HEK293 (cell line): ENCODE measurements at regions not wholly inside any gene's neighbourhood (a gene's known extent, or its start where the extent isn't known, plus 50 kb on each side); places are given as distances from the start of the nearest gene placed in this dataset.
"Not testable (repeated sequence)": the region's sequence is repeated elsewhere in the genome, so short reads cannot be mapped to it uniquely, and the experiment has no call there.

ENCODE experiments used
- CTCF ChIA-PET: fragments of 350-600 bp; formaldehyde crosslinking; extraction: SDS; loops from one replicate; lab custom pipeline; 2021; ENCODE audit warnings: antibody characterized with exemption; lab: Yijun Ruan, JAX
- POLR2A ChIA-PET: fragments of 300-600 bp; formaldehyde crosslinking; extraction: SDS; loops from one replicate; lab custom pipeline; 2020; ENCODE audit warnings: antibody characterized with exemption, inconsistent platforms; lab: Yijun Ruan, JAX
- H3K27ac ChIP-seq: fragments of 200-500 bp; sonication (Bioruptor generic); 2 replicates; pipeline ENCODE4 v1.5.1; 2014; ENCODE audit warnings: low read depth, low read length, control low read depth, inconsistent platforms; ENCODE audit errors: extremely low read depth
- H3K36me3 ChIP-seq, 2 experiments: fragments of 200-500 bp in 1 of 2; sonication (Bioruptor generic) in 1 of 2; 1 replicate in 1 of 2; 2 replicates in 1 of 2; pipeline ENCODE4 v1.5.1; 2014 to 2017; ENCODE audit warnings: inconsistent platforms in 2 of 2, low read length in 2 of 2; ENCODE audit not compliant: control insufficient read depth in 2 of 2, insufficient read depth in 1 of 2
- H3K4me1 ChIP-seq: fragments of 200-500 bp; sonication (Bioruptor generic); 2 replicates; pipeline ENCODE4 v1.5.1; 2014; ENCODE audit warnings: mild to moderate bottlenecking, low read length, inconsistent platforms; ENCODE audit not compliant: control insufficient read depth, insufficient read depth
- H3K4me3 ChIP-seq: 2 replicates; pipeline ENCODE4 v1.5.1; 2011; ENCODE audit warnings: low read depth, mild to moderate bottlenecking, control low read depth, low read length, moderate library complexity
- H3K9me3 ChIP-seq: fragments of 200-500 bp; sonication (Bioruptor generic); 2 replicates; pipeline ENCODE4 v1.5.1; 2014; ENCODE audit warnings: low read depth, low read length, inconsistent platforms; ENCODE audit not compliant: control insufficient read depth, insufficient read depth
- ATF2 ChIP-seq: fragments of 450-650 bp; formaldehyde crosslinking; IDR thresholded peaks from 2 replicates; pipeline ENCODE4 v1.5.1; 2016; ENCODE audit warnings: missing biosample characterization, missing genetic modification characterization, low read depth
- FEZF1 ChIP-seq: fragments of 450-650 bp; formaldehyde crosslinking; IDR thresholded peaks from 2 replicates; pipeline ENCODE4 v1.5.1; 2016; ENCODE audit warnings: missing biosample characterization, missing genetic modification characterization
- REST ChIP-seq: fragments of 450-650 bp; formaldehyde crosslinking; IDR thresholded peaks from 2 replicates; pipeline ENCODE4 v1.5.1; 2016; ENCODE audit warnings: missing biosample characterization, missing genetic modification characterization
- SCRT1 ChIP-seq: fragments of 450-650 bp; formaldehyde crosslinking; IDR thresholded peaks from 2 replicates; pipeline ENCODE4 v1.5.1; 2016; ENCODE audit warnings: missing biosample characterization, missing genetic modification characterization, borderline replicate concordance
- ZBTB6 ChIP-seq: fragments of 450-650 bp; formaldehyde crosslinking; IDR thresholded peaks from 2 replicates; pipeline ENCODE4 v1.5.1; 2017; ENCODE audit warnings: missing biosample characterization, missing genetic modification characterization
- ZNF140 ChIP-seq: fragments of 450-650 bp; formaldehyde crosslinking; IDR thresholded peaks from 2 replicates; pipeline ENCODE4 v1.5.1; 2016; ENCODE audit warnings: missing biosample characterization, missing genetic modification characterization
- ZNF24 ChIP-seq: fragments of 450-650 bp; formaldehyde crosslinking; IDR thresholded peaks from 2 replicates; pipeline ENCODE4 v1.5.1; 2016; ENCODE audit warnings: missing biosample characterization, missing genetic modification characterization
- ZNF449 ChIP-seq: fragments of 450-650 bp; formaldehyde crosslinking; IDR thresholded peaks from 2 replicates; pipeline ENCODE4 v1.5.1; 2017; ENCODE audit warnings: missing biosample characterization, mild to moderate bottlenecking, missing genetic modification characterization, moderate library complexity
- ZNF501 ChIP-seq: fragments of 450-650 bp; formaldehyde crosslinking; IDR thresholded peaks from 2 replicates; pipeline ENCODE4 v1.5.1; 2016; ENCODE audit warnings: missing biosample characterization, missing genetic modification characterization
- ZNF549 ChIP-seq: fragments of 450-650 bp; IDR thresholded peaks from 2 replicates; pipeline ENCODE4 v1.5.1; 2018; ENCODE audit warnings: missing biosample characterization, missing genetic modification characterization, mild to moderate bottlenecking, inconsistent platforms, moderate library complexity
- ZNF561 ChIP-seq: fragments of 450-650 bp; IDR thresholded peaks from 2 replicates; pipeline ENCODE4 v1.5.1; 2018; ENCODE audit warnings: missing biosample characterization, missing genetic modification characterization, borderline replicate concordance
- ZNF571 ChIP-seq: fragments of 450-650 bp; formaldehyde crosslinking; IDR thresholded peaks from 2 replicates; pipeline ENCODE4 v1.5.0; 2017; ENCODE audit warnings: missing biosample characterization, missing genetic modification characterization
- ZNF654 ChIP-seq: fragments of 450-650 bp; formaldehyde crosslinking; IDR thresholded peaks from 2 replicates; pipeline ENCODE4 v1.5.1; 2016; ENCODE audit warnings: low read depth, missing biosample characterization, missing genetic modification characterization
- ZNF677 ChIP-seq: fragments of 450-650 bp; IDR thresholded peaks from 2 replicates; pipeline ENCODE4 v1.5.0; 2018; ENCODE audit warnings: missing biosample characterization, mild to moderate bottlenecking, missing genetic modification characterization, moderate library complexity
- ZNF692 ChIP-seq: fragments of 450-650 bp; formaldehyde crosslinking; IDR thresholded peaks from 2 replicates; pipeline ENCODE4 v1.5.1; 2016; ENCODE audit warnings: missing biosample characterization, missing genetic modification characterization
- ZNF707 ChIP-seq: fragments of 450-650 bp; formaldehyde crosslinking; IDR thresholded peaks from 2 replicates; pipeline ENCODE4 v1.5.1; 2016; ENCODE audit warnings: missing biosample characterization, missing genetic modification characterization
- ZNF776 ChIP-seq: fragments of 450-650 bp; formaldehyde crosslinking; IDR thresholded peaks from 2 replicates; pipeline ENCODE4 v1.5.0; 2017; ENCODE audit warnings: missing biosample characterization, missing genetic modification characterization, borderline replicate concordance
- ZNF830 ChIP-seq: fragments of 450-650 bp; IDR thresholded peaks from 2 replicates; pipeline ENCODE4 v1.5.0; 2018; ENCODE audit warnings: missing biosample characterization, missing genetic modification characterization, low read depth, mild to moderate bottlenecking, moderate library complexity
- ZSCAN5A ChIP-seq: fragments of 450-650 bp; formaldehyde crosslinking; IDR thresholded peaks from 2 replicates; pipeline ENCODE4 v1.5.1; 2016; ENCODE audit warnings: missing biosample characterization, missing genetic modification characterization

- H3K4me3 ChIP-seq, H3K9me3 ChIP-seq, H3K4me1 ChIP-seq, H3K27ac ChIP-seq, POLR2A ChIA-PET, CTCF ChIA-PET, H3K36me3 ChIP-seq: not testable (repeated sequence)
These were observed 446.5 kb downstream of the TAFA4 start for GRCh38 chr3:68485845-68486244.

- Histone ChIP-seq H3K4me3 (no peak overlapping the region), H3K27ac (no peak overlapping the region), H3K9me3 (no peaks in the 10 kb centered on the region)
- POLR2A ChIA-PET, result no interaction called here
- CTCF ChIA-PET, result no interaction called here
- no peak for TF ChIP-seq ZSCAN5A
- TF ChIP-seq, all 188 proteins: peak for 0
- H3K36me3 ChIP-seq, result no peaks in the 10 kb centered on the region
- no peaks in the 10 kb centered on the region for H3K4me1 ChIP-seq
These were observed 447.3 kb downstream of the TAFA4 start for GRCh38 chr3:68485051-68485450.

GRCh38 chr3:68483601-68484000 lies 448.7 kb downstream of the TAFA4 start:
- Histone ChIP-seq H3K27ac (no peak overlapping the region), H3K36me3 (no peaks in the 10 kb centered on the region), H3K9me3 (no peaks in the 10 kb centered on the region), H3K4me1 (no peaks in the 10 kb centered on the region), H3K4me3 (no peak overlapping the region)
- POLR2A ChIA-PET, result no interaction called here
- CTCF ChIA-PET, result no interaction called here
- TF ChIP-seq ZNF830 (tag by site-specific recombination) (no peak), ATF2 (tag by site-specific recombination) (no peak), ZBTB6 (no peak), ZNF501 (no peak), SCRT1 (tag by site-specific recombination) (no peak), ZNF24 (no peak), ZNF776 (tag by site-specific recombination) (no peak), ZNF654 (tag by site-specific recombination) (no peak), ZNF692 (tag by site-specific recombination) (no peak), ZNF571 (tag by site-specific recombination) (no peak), FEZF1 (tag by site-specific recombination) (no peak), REST (no peak), ZNF561 (tag by site-specific recombination) (no peak), ZNF707 (tag by site-specific recombination) (no peak), ZNF449 (tag by site-specific recombination) (no peak), ZNF140 (no peak), ZNF549 (tag by site-specific recombination) (no peak), ZNF677 (no peak)
